Kidney epithelial cell (primary cell): ENCODE measurements at regions not wholly inside any gene's neighbourhood (a gene's known extent, or its start where the extent isn't known, plus 50 kb on each side); places are given as distances from the start of the nearest gene placed in this dataset.
"Not testable (repeated sequence)": the region's sequence is repeated elsewhere in the genome, so short reads cannot be mapped to it uniquely, and the experiment has no call there.

ENCODE experiments used
- DNase-seq: peaks from one replicate; pipeline ENCODE4 v3.0.0-alpha.2; 2010; ENCODE audit warnings: low read depth
- H3K27me3 ChIP-seq: 2 replicates; pipeline ENCODE4 v1.6.0; 2011; ENCODE audit warnings: low read length; ENCODE audit not compliant: control insufficient read depth, insufficient read depth
- H3K36me3 ChIP-seq: 2 replicates; pipeline ENCODE4 v1.5.1; 2011; ENCODE audit warnings: low read length; ENCODE audit not compliant: control insufficient read depth, insufficient read depth
- H3K4me3 ChIP-seq: 2 replicates; pipeline ENCODE4 v1.5.1; 2011; ENCODE audit warnings: low read depth, mild to moderate bottlenecking, control low read depth, low read length
- TF ChIP-seq, protein P1 (sequence below): IDR thresholded peaks from 2 replicates; pipeline ENCODE4 v1.5.1; 2011; ENCODE audit warnings: mild to moderate bottlenecking, moderate library complexity, low read length, control low read depth, inconsistent platforms; ENCODE audit not compliant: insufficient read depth, poor library complexity, severe bottlenecking

DNA sequence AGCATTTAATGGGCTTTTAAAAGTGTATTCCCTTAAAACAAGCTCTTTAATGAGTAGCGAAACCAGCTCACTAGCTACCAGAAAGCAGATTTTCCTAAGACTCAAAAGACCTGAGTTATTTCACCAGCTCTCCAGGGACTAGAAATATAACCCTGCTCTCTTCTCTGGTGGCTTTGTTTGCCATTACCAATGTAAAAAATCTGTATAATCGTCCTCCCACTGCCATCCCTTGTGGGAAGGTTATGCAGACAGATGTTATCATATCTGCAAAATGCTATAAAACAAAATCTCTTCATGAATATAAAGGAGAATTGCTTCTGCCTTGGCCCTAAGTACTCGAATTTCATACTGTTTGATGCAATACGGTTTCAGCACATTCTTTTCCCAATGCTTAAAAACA, 335.2 kb downstream of the NUP35 start:
- TF ChIP-seq, protein P1, sequence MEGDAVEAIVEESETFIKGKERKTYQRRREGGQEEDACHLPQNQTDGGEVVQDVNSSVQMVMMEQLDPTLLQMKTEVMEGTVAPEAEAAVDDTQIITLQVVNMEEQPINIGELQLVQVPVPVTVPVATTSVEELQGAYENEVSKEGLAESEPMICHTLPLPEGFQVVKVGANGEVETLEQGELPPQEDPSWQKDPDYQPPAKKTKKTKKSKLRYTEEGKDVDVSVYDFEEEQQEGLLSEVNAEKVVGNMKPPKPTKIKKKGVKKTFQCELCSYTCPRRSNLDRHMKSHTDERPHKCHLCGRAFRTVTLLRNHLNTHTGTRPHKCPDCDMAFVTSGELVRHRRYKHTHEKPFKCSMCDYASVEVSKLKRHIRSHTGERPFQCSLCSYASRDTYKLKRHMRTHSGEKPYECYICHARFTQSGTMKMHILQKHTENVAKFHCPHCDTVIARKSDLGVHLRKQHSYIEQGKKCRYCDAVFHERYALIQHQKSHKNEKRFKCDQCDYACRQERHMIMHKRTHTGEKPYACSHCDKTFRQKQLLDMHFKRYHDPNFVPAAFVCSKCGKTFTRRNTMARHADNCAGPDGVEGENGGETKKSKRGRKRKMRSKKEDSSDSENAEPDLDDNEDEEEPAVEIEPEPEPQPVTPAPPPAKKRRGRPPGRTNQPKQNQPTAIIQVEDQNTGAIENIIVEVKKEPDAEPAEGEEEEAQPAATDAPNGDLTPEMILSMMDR = no peak
- no peaks in the 10 kb centered on the region for H3K36me3 ChIP-seq
- H3K27me3 ChIP-seq = no peaks in the 10 kb centered on the region
- no peak overlapping the region for H3K4me3 ChIP-seq
- no peak for DNase-seq

DNA sequence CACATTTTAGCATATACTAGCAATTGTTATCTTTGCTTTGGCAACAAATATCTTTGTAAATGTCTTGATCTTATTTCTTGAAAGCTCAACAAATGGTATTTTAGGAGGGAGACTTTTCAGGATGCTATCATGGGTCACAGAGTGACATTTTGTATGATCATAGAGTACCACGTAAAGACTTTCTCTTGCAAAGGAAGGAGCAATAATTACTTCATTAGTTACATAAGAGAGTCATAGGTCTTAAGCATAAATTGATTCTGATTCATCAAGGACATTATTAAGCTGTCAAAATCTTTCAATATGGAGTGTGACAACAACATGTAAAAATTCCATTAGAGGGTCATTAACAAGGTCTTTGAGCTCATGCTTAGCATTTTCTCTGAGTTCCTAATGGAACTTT, 339.6 kb downstream of the NUP35 start:
- H3K27me3 ChIP-seq = no peaks in the 10 kb centered on the region
- no peak for DNase-seq
- H3K36me3 ChIP-seq = no peaks in the 10 kb centered on the region
- TF ChIP-seq, protein P1 = no peak
- H3K4me3 ChIP-seq = no peak overlapping the region

DNA sequence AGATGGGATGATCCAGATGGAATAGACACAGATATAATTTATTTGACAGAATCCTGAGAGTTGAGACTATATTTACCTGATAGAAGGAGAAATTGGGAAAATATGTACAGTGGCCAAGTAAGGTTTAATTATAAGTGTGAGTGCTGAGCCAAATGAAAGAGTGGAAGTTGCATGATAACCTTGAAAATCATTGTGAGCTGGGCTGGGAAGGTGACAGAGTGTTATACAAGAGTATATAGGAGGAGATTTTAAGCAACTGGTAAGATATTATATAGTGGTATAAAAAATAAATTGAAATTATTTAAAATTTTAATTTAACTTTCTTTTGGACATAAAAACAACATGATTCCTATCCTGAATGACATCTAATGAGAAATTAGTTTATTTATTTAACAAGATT, 340.8 kb downstream of the NUP35 start:
- TF ChIP-seq, protein P1 = no peak
- Histone ChIP-seq H3K4me3 (no peak overlapping the region), H3K36me3 (no peaks in the 10 kb centered on the region), H3K27me3 (no peaks in the 10 kb centered on the region)
- DNase-seq = no peak

DNA sequence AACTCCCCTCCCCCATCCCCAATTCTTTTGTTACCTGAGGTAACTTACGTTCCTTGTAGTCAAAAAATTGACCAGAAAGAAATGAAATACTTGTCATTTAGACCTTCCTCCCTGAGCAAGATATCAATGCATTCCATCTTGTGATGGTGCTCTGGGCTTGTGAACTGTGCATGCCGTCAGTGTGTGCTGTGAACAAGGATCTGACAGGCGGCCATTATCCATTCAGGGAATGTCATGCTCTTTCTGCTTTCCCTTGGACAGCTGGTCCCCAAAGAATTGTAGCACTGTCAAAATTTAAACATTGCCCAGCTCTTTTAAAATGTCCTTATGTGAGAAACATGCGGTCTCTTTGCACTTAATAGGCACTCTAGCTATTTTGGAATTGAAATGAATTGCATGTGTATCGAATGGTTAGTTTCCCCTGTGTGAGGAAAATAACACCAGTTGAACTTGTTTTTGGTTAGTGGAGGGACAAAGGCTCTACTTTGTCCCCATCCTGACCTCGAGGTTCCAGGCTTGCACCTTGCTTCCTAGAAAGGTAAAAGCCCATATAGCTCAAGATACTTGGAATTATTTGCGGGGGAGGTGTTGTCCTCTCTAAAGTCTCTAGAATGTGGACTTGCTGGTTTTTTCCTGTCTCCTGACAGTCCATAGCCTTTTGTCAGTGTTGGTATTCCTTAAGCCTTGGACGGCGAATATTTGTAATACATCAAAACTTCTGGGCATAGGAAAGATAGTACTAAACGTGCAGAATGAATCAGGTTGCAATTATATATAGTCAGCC, 350.9 kb downstream of the NUP35 start:
- Histone ChIP-seq H3K4me3 (no peak overlapping the region), H3K27me3 (no peaks in the 10 kb centered on the region), H3K36me3 (no peaks in the 10 kb centered on the region)
- TF ChIP-seq, protein P1 = no peak
- DNase-seq = no peak

DNA sequence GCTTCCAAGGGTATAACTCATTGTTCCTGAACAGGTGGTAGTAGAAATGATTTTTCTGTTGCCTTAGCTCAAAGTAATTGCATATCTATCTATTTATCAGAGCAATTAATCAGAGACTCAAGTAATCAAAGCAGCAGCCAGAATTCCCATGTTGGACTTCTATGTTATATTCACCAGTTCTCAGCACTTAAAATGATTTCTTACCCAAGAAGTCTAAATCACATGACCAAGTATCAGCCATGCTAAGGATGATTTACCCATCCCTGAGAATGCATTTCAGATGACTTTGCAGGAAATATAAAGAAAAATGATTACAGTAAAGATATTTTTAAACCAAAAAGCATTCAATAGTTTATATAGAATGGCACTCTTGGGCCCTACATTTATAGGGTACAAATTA, 352.2 kb downstream of the NUP35 start:
- TF ChIP-seq, protein P1 = no peak
- Histone ChIP-seq H3K36me3 (no peaks in the 10 kb centered on the region), H3K27me3 (no peaks in the 10 kb centered on the region), H3K4me3 (no peak overlapping the region)
- no peak for DNase-seq

DNA sequence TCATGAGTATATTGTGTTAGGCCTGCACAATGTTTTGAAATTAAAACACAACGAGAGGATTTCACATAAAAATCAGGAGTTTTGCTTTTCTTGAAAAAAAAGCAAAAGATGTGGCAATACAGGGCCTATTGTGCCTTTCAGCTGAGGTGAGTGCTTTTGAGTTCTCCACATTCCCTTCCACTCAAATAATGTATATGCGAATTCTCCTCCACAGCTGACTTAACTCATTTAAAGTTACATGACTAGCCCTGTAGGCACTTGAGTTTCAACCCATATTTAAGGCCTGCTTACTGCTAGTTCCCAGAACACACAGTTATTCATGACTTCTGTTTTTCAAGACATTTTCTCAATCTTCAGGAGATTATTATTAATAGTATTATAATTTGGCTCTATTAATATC, 353.1 kb downstream of the NUP35 start:
- Histone ChIP-seq H3K36me3 (no peaks in the 10 kb centered on the region), H3K27me3 (no peaks in the 10 kb centered on the region), H3K4me3 (no peak overlapping the region)
- TF ChIP-seq, protein P1 = no peak
- DNase-seq = no peak

DNA sequence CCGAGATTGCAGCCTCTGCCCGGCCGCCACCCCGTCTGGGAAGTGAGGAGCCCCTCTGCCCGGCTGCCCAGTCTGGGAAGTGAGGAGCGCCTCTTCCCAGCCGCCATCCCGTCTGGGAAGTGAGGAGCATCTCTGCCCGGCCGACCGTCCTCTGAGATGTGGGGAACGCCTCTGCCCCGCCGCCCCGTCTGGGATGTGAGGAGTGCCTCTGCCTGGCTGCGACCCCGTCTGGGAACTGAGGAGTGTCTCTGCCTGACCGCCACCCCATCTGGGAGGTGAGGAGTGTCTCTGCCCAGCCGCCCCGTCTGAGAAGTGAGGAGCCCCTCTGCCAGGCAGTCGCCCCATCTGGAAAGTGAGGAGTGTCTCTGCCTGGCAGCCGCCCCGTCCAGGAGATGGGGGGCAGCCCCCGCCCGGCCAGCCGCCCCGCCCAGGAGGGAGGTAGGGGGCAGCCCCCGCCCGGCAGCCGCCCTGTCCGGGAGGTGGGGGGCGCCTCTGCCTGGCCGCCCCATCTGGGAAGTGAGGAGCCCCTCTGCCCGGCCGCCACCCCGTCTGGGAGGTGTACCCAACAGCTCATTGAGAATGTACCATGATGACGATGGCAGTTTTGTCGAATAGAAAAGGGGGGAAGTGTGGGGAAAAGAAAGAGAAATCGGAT, 354.8 kb downstream of the NUP35 start:
- not testable (repeated sequence) for H3K36me3 ChIP-seq, H3K27me3 ChIP-seq, H3K4me3 ChIP-seq, DNase-seq
